ENCODE measurements at regions not wholly inside any gene's neighbourhood (a gene's known extent, or its start where the extent isn't known, plus 50 kb on each side); places are given as distances from the start of the nearest gene placed in this dataset.

GRCh38 chrX:51798701-51799100, 55.5 kb downstream of the GSPT2 start:
- Histone ChIP-seq H3K27ac (ENCODE audit: low read depth, low read length) (no peak overlapping the region), H3K27me3 (ENCODE audit: control insufficient read depth in 3 of 3, insufficient read depth in 3 of 3, low read length in 3 of 3) (peaks cover 0 to 3% (median 0%) of the 10 kb centered on the region in 3 donors), H3K4me1 (ENCODE audit: control insufficient read depth in 3 of 3, insufficient read depth in 3 of 3, low read length in 3 of 3) (no peaks in the 10 kb centered on the region), H3K9ac (ENCODE audit: low read depth in 1 of 3, low read length in 3 of 3) (no peak overlapping the region), H3K9me3 (ENCODE audit: control insufficient read depth in 3 of 3, low read length in 3 of 3) (no peaks in the 10 kb centered on the region), H3K36me3 (ENCODE audit: control insufficient read depth in 3 of 3, insufficient read depth in 3 of 3, low read length in 3 of 3) (no peaks in the 10 kb centered on the region), H3K4me3 (ENCODE audit: low read length in 3 of 3) (no peak overlapping the region)

GRCh38 chrX:51802917-51803688, 59.9 kb downstream of the GSPT2 start:
- Histone ChIP-seq H3K9ac (ENCODE audit: low read depth in 1 of 3, low read length in 3 of 3) (peak overlapping the region; percentile 45 to 74 (median 59)), H3K27me3 (ENCODE audit: control insufficient read depth in 3 of 3, insufficient read depth in 3 of 3, low read length in 3 of 3) (peaks cover 0 to 3% (median 0%) of the 10 kb centered on the region in 3 donors), H3K9me3 (ENCODE audit: control insufficient read depth in 3 of 3, low read length in 3 of 3) (no peaks in the 10 kb centered on the region), H3K27ac (ENCODE audit: low read depth, low read length) (no peak overlapping the region), H3K4me3 (ENCODE audit: low read length in 3 of 3) (peak overlapping the region; percentile 69 to 81 (median 77)), H3K36me3 (ENCODE audit: control insufficient read depth in 3 of 3, insufficient read depth in 3 of 3, low read length in 3 of 3) (no peaks in the 10 kb centered on the region), H3K4me1 (ENCODE audit: control insufficient read depth in 3 of 3, insufficient read depth in 3 of 3, low read length in 3 of 3) (no peaks in the 10 kb centered on the region)

- Histone ChIP-seq H3K27ac (ENCODE audit: low read depth, low read length) (no peak overlapping the region), H3K9me3 (ENCODE audit: control insufficient read depth in 3 of 3, low read length in 3 of 3) (no peaks in the 10 kb centered on the region), H3K9ac (ENCODE audit: low read depth in 1 of 3, low read length in 3 of 3) (no peak overlapping the region), H3K4me1 (ENCODE audit: control insufficient read depth in 3 of 3, insufficient read depth in 3 of 3, low read length in 3 of 3) (no peaks in the 10 kb centered on the region), H3K27me3 (ENCODE audit: control insufficient read depth in 3 of 3, insufficient read depth in 3 of 3, low read length in 3 of 3) (peaks cover 0 to 3% (median 0%) of the 10 kb centered on the region in 3 donors), H3K36me3 (ENCODE audit: control insufficient read depth in 3 of 3, insufficient read depth in 3 of 3, low read length in 3 of 3) (no peaks in the 10 kb centered on the region), H3K4me3 (ENCODE audit: low read length in 3 of 3) (peak overlapping the region in 1 of 3 donors; percentile 81)
Observed at GRCh38 chrX:51803833-51804232, 60.6 kb downstream of the GSPT2 start.

- peaks cover 0 to 3% (median 0%) of the 10 kb centered on the region in 3 donors for H3K27me3 ChIP-seq (ENCODE audit: control insufficient read depth in 3 of 3, insufficient read depth in 3 of 3, low read length in 3 of 3)
- H3K9me3 ChIP-seq (ENCODE audit: control insufficient read depth in 3 of 3, low read length in 3 of 3), result no peaks in the 10 kb centered on the region
- no peak overlapping the region for H3K4me3 ChIP-seq (ENCODE audit: low read length in 3 of 3)
- H3K4me1 ChIP-seq (ENCODE audit: control insufficient read depth in 3 of 3, insufficient read depth in 3 of 3, low read length in 3 of 3), result no peaks in the 10 kb centered on the region
- H3K9ac ChIP-seq (ENCODE audit: low read depth in 1 of 3, low read length in 3 of 3), result no peak overlapping the region
- no peak overlapping the region for H3K27ac ChIP-seq (ENCODE audit: low read depth, low read length)
- H3K36me3 ChIP-seq (ENCODE audit: control insufficient read depth in 3 of 3, insufficient read depth in 3 of 3, low read length in 3 of 3), result no peaks in the 10 kb centered on the region
Observed at GRCh38 chrX:51804741-51805140, 61.5 kb downstream of the GSPT2 start.

- Histone ChIP-seq H3K4me1 (ENCODE audit: control insufficient read depth in 3 of 3, insufficient read depth in 3 of 3, low read length in 3 of 3) (no peaks in the 10 kb centered on the region), H3K36me3 (ENCODE audit: control insufficient read depth in 3 of 3, insufficient read depth in 3 of 3, low read length in 3 of 3) (no peaks in the 10 kb centered on the region), H3K27ac (ENCODE audit: low read depth, low read length) (no peak overlapping the region), H3K9ac (ENCODE audit: low read depth in 1 of 3, low read length in 3 of 3) (no peak overlapping the region), H3K9me3 (ENCODE audit: control insufficient read depth in 3 of 3, low read length in 3 of 3) (no peaks in the 10 kb centered on the region), H3K4me3 (ENCODE audit: low read length in 3 of 3) (no peak overlapping the region), H3K27me3 (ENCODE audit: control insufficient read depth in 3 of 3, insufficient read depth in 3 of 3, low read length in 3 of 3) (no peaks in the 10 kb centered on the region)
Observed at GRCh38 chrX:51813886-51814460, 70.7 kb downstream of the GSPT2 start.

GRCh38 chrX:51824061-51824460, 69.4 kb upstream of the MAGED1 start:
- Histone ChIP-seq H3K27ac (ENCODE audit: low read depth, low read length) (no peak overlapping the region), H3K4me1 (ENCODE audit: control insufficient read depth in 3 of 3, insufficient read depth in 3 of 3, low read length in 3 of 3) (no peaks in the 10 kb centered on the region), H3K27me3 (ENCODE audit: control insufficient read depth in 3 of 3, insufficient read depth in 3 of 3, low read length in 3 of 3) (peaks cover 0 to 3% (median 0%) of the 10 kb centered on the region in 3 donors), H3K4me3 (ENCODE audit: low read length in 3 of 3) (no peak overlapping the region), H3K9ac (ENCODE audit: low read depth in 1 of 3, low read length in 3 of 3) (no peak overlapping the region), H3K36me3 (ENCODE audit: control insufficient read depth in 3 of 3, insufficient read depth in 3 of 3, low read length in 3 of 3) (no peaks in the 10 kb centered on the region), H3K9me3 (ENCODE audit: control insufficient read depth in 3 of 3, low read length in 3 of 3) (no peaks in the 10 kb centered on the region)

- Histone ChIP-seq H3K9me3 (ENCODE audit: control insufficient read depth in 3 of 3, low read length in 3 of 3) (no peaks in the 10 kb centered on the region), H3K4me3 (ENCODE audit: low read length in 3 of 3) (no peak overlapping the region), H3K27me3 (ENCODE audit: control insufficient read depth in 3 of 3, insufficient read depth in 3 of 3, low read length in 3 of 3) (peaks cover 0 to 3% (median 0%) of the 10 kb centered on the region in 3 donors), H3K36me3 (ENCODE audit: control insufficient read depth in 3 of 3, insufficient read depth in 3 of 3, low read length in 3 of 3) (no peaks in the 10 kb centered on the region), H3K27ac (ENCODE audit: low read depth, low read length) (no peak overlapping the region), H3K4me1 (ENCODE audit: control insufficient read depth in 3 of 3, insufficient read depth in 3 of 3, low read length in 3 of 3) (no peaks in the 10 kb centered on the region), H3K9ac (ENCODE audit: low read depth in 1 of 3, low read length in 3 of 3) (no peak overlapping the region)
Observed at GRCh38 chrX:51825436-51825835, 68.0 kb upstream of the MAGED1 start.

- H3K27ac ChIP-seq (ENCODE audit: low read depth, low read length), result no peak overlapping the region
- H3K9me3 ChIP-seq (ENCODE audit: control insufficient read depth in 3 of 3, low read length in 3 of 3), result no peaks in the 10 kb centered on the region
- H3K36me3 ChIP-seq (ENCODE audit: control insufficient read depth in 3 of 3, insufficient read depth in 3 of 3, low read length in 3 of 3), result no peaks in the 10 kb centered on the region
- no peak overlapping the region for H3K9ac ChIP-seq (ENCODE audit: low read depth in 1 of 3, low read length in 3 of 3)
- H3K4me3 ChIP-seq (ENCODE audit: low read length in 3 of 3), result no peak overlapping the region
- H3K27me3 ChIP-seq (ENCODE audit: control insufficient read depth in 3 of 3, insufficient read depth in 3 of 3, low read length in 3 of 3), result no peaks in the 10 kb centered on the region
- H3K4me1 ChIP-seq (ENCODE audit: control insufficient read depth in 3 of 3, insufficient read depth in 3 of 3, low read length in 3 of 3), result no peaks in the 10 kb centered on the region
Observed at GRCh38 chrX:51834076-51834475, 59.3 kb upstream of the MAGED1 start.

- Histone ChIP-seq H3K9me3 (ENCODE audit: control insufficient read depth in 3 of 3, low read length in 3 of 3) (no peaks in the 10 kb centered on the region), H3K4me3 (ENCODE audit: low read length in 3 of 3) (no peak overlapping the region), H3K27me3 (ENCODE audit: control insufficient read depth in 3 of 3, insufficient read depth in 3 of 3, low read length in 3 of 3) (no peaks in the 10 kb centered on the region), H3K27ac (ENCODE audit: low read depth, low read length) (no peak overlapping the region), H3K9ac (ENCODE audit: low read depth in 1 of 3, low read length in 3 of 3) (no peak overlapping the region), H3K4me1 (ENCODE audit: control insufficient read depth in 3 of 3, insufficient read depth in 3 of 3, low read length in 3 of 3) (no peaks in the 10 kb centered on the region), H3K36me3 (ENCODE audit: control insufficient read depth in 3 of 3, insufficient read depth in 3 of 3, low read length in 3 of 3) (no peaks in the 10 kb centered on the region)
Observed at GRCh38 chrX:51836823-51837222, 56.6 kb upstream of the MAGED1 start.

GRCh38 chrX:51837451-51837850, 56.0 kb upstream of the MAGED1 start:
- H3K9me3 ChIP-seq (ENCODE audit: control insufficient read depth in 3 of 3, low read length in 3 of 3), result no peaks in the 10 kb centered on the region
- H3K27me3 ChIP-seq (ENCODE audit: control insufficient read depth in 3 of 3, insufficient read depth in 3 of 3, low read length in 3 of 3), result no peaks in the 10 kb centered on the region
- no peaks in the 10 kb centered on the region for H3K36me3 ChIP-seq (ENCODE audit: control insufficient read depth in 3 of 3, insufficient read depth in 3 of 3, low read length in 3 of 3)
- H3K9ac ChIP-seq (ENCODE audit: low read depth in 1 of 3, low read length in 3 of 3), result no peak overlapping the region
- no peaks in the 10 kb centered on the region for H3K4me1 ChIP-seq (ENCODE audit: control insufficient read depth in 3 of 3, insufficient read depth in 3 of 3, low read length in 3 of 3)
- no peak overlapping the region for H3K4me3 ChIP-seq (ENCODE audit: low read length in 3 of 3)
- H3K27ac ChIP-seq (ENCODE audit: low read depth, low read length), result no peak overlapping the region

Data from skeletal muscle tissue (tissue), 3 donors.